H9 (cell line): ENCODE measurements at regions not wholly inside any gene's neighbourhood (a gene's known extent, or its start where the extent isn't known, plus 50 kb on each side); places are given as distances from the start of the nearest gene placed in this dataset.

Experiments used
- DNase-seq: peaks from one replicate; pipeline ENCODE4 v3.0.0-alpha.2; 2017
- H2AFZ ChIP-seq: one replicate; pipeline ENCODE4 v1.6.1; 2013; ENCODE audit warnings: mild to moderate bottlenecking, low read length, control low read depth, moderate library complexity
- H2AK5ac ChIP-seq: 2 replicates; pipeline ENCODE4 v1.6.1; 2013; ENCODE audit warnings: low read length, control low read depth, mixed read lengths; ENCODE audit not compliant: insufficient read length
- H2BK120ac ChIP-seq: one replicate; pipeline ENCODE4 v1.6.1; 2013; ENCODE audit warnings: low read depth, mild to moderate bottlenecking, low read length, control low read depth, inconsistent platforms; ENCODE audit not compliant: poor library complexity, severe bottlenecking
- H2BK12ac ChIP-seq: 2 replicates; pipeline ENCODE4 v1.6.1; 2013; ENCODE audit warnings: low read length, control low read depth, mixed read lengths, low read depth; ENCODE audit not compliant: insufficient read length
- H2BK15ac ChIP-seq: 2 replicates; pipeline ENCODE4 v1.6.1; 2013; ENCODE audit warnings: low read depth, low read length, control low read depth
- H2BK20ac ChIP-seq: one replicate; pipeline ENCODE4 v1.6.1; 2013; ENCODE audit warnings: low read depth, mild to moderate bottlenecking, low read length, control low read depth, inconsistent platforms; ENCODE audit not compliant: poor library complexity, severe bottlenecking
- H2BK5ac ChIP-seq: 2 replicates; pipeline ENCODE4 v1.6.1; 2013; ENCODE audit warnings: low read length, control low read depth, mixed read lengths; ENCODE audit not compliant: insufficient read length
- H3K14ac ChIP-seq: 2 replicates; pipeline ENCODE4 v1.6.1; 2013; ENCODE audit warnings: low read length, control low read depth; ENCODE audit not compliant: insufficient read depth
- H3K18ac ChIP-seq: 2 replicates; pipeline ENCODE4 v1.6.1; 2013; ENCODE audit warnings: low read depth, mild to moderate bottlenecking, mixed read lengths, low read length, control low read depth; ENCODE audit not compliant: insufficient read length
- H3K23ac ChIP-seq: 2 replicates; pipeline ENCODE4 v1.6.1; 2013; ENCODE audit warnings: low read length, control low read depth, mixed read lengths, low read depth; ENCODE audit not compliant: insufficient read length
- H3K23me2 ChIP-seq: 2 replicates; pipeline ENCODE4 v1.6.1; 2013; ENCODE audit warnings: low read depth, mild to moderate bottlenecking, mixed read lengths, low read length, control low read depth; ENCODE audit not compliant: insufficient read length, poor library complexity, severe bottlenecking
- H3K27ac ChIP-seq: 2 replicates; pipeline ENCODE4 v1.5.1; 2013; ENCODE audit warnings: low read length, control low read depth, mixed read lengths, low read depth; ENCODE audit not compliant: insufficient read length
- H3K27me3 ChIP-seq: 2 replicates; pipeline ENCODE4 v1.6.1; 2013; ENCODE audit warnings: low read length, control low read depth, inconsistent platforms; ENCODE audit not compliant: insufficient read depth
- H3K4ac ChIP-seq: 2 replicates; pipeline ENCODE4 v1.6.1; 2013; ENCODE audit warnings: low read depth, mild to moderate bottlenecking, control low read depth, inconsistent platforms, low read length, moderate library complexity
- H3K4me1 ChIP-seq: 2 replicates; pipeline ENCODE4 v1.6.1; 2013; ENCODE audit warnings: low read length, control low read depth, inconsistent platforms; ENCODE audit not compliant: insufficient read depth
- H3K4me2 ChIP-seq: 2 replicates; pipeline ENCODE4 v1.6.1; 2013; ENCODE audit warnings: low read length, control low read depth, mixed read lengths; ENCODE audit not compliant: insufficient read length, insufficient read depth
- H3K56ac ChIP-seq: 2 replicates; pipeline ENCODE4 v1.6.1; 2013; ENCODE audit warnings: low read depth, mild to moderate bottlenecking, mixed read lengths, low read length, control low read depth; ENCODE audit not compliant: insufficient read length
- H3K79me1 ChIP-seq: 2 replicates; pipeline ENCODE4 v1.6.1; 2013; ENCODE audit warnings: low read depth, mild to moderate bottlenecking, moderate library complexity, low read length, control low read depth, inconsistent platforms; ENCODE audit not compliant: insufficient read depth, poor library complexity, severe bottlenecking
- H3K79me2 ChIP-seq: 2 replicates; pipeline ENCODE4 v1.6.1; 2013; ENCODE audit warnings: low read length, control low read depth, inconsistent platforms; ENCODE audit not compliant: insufficient read depth
- H3K9ac ChIP-seq: 2 replicates; pipeline ENCODE4 v1.6.1; 2013; ENCODE audit warnings: low read length, control low read depth, mixed read lengths; ENCODE audit not compliant: insufficient read length; ENCODE audit errors: extremely low read depth
- H3K9me3 ChIP-seq: one replicate; pipeline ENCODE4 v1.6.1; 2013; ENCODE audit warnings: low read depth, low read length, inconsistent platforms; ENCODE audit not compliant: control insufficient read depth
- H3T11ph ChIP-seq: one replicate; pipeline ENCODE4 v1.6.1; 2013; ENCODE audit warnings: mild to moderate bottlenecking, low read length, control low read depth, inconsistent platforms
- H4K20me1 ChIP-seq: one replicate; pipeline ENCODE4 v1.6.1; 2013; ENCODE audit not compliant: control insufficient read depth, insufficient read length, insufficient read depth
- H4K5ac ChIP-seq: 2 replicates; pipeline ENCODE4 v1.6.1; 2013; ENCODE audit warnings: low read depth, mild to moderate bottlenecking, mixed read lengths, low read length, control low read depth; ENCODE audit not compliant: insufficient read length
- H4K8ac ChIP-seq: replicated peaks from 2 replicates; pipeline ENCODE4 v1.6.1; 2013; ENCODE audit warnings: low read length, control low read depth, mixed read lengths, low read depth; ENCODE audit not compliant: insufficient read length
- H4K91ac ChIP-seq: 2 replicates; pipeline ENCODE4 v1.6.1; 2013; ENCODE audit warnings: low read depth, mild to moderate bottlenecking, moderate library complexity, mixed read lengths, low read length, control low read depth; ENCODE audit not compliant: insufficient read length
- H3K27ac Mint-ChIP-seq, 3 experiments: 2 replicates in 2 of 3; 3 replicates in 1 of 3; pipeline ENCODE4 v1.8.0; 2020 to 2021; ENCODE audit warnings: mixed read lengths in 3 of 3, mild to moderate bottlenecking in 1 of 3, moderate library complexity in 1 of 3
- H3K27me3 Mint-ChIP-seq: 2 replicates; pipeline ENCODE4 v1.8.0; 2021; ENCODE audit warnings: low read depth, mild to moderate bottlenecking, moderate library complexity, mixed read lengths
- H3K36me3 Mint-ChIP-seq, 3 experiments: 2 replicates in 2 of 3; 3 replicates in 1 of 3; pipeline ENCODE4 v1.8.0; 2020 to 2021; ENCODE audit warnings: low read depth in 3 of 3, mixed read lengths in 3 of 3; ENCODE audit not compliant: insufficient read depth in 1 of 3
- H3K4me1 Mint-ChIP-seq, 2 experiments: 2 replicates each; pipeline ENCODE4 v1.8.0; 2020; ENCODE audit warnings: mixed read lengths in 2 of 2
- H3K4me3 Mint-ChIP-seq, 2 experiments: 2 replicates in 1 of 2; 3 replicates in 1 of 2; pipeline ENCODE4 v1.8.0; 2020 to 2021; ENCODE audit warnings: mild to moderate bottlenecking in 2 of 2, mixed read lengths in 2 of 2, moderate library complexity in 1 of 2
- H3K9me3 Mint-ChIP-seq, 2 experiments: 2 replicates in 1 of 2; 3 replicates in 1 of 2; pipeline ENCODE4 v1.8.0; 2020; ENCODE audit warnings: mild to moderate bottlenecking in 2 of 2, mixed read lengths in 2 of 2, moderate library complexity in 1 of 2
- WGBS: extraction: QIAGEN DNeasy Blood & Tissue Kit; methylation state at CpG from one replicate; pipeline ENCODE4 v1.1.7; 2013; ENCODE audit warnings: missing lambda C conversion rate, low lambda C conversion rate, mixed read lengths; ENCODE audit not compliant: insufficient read length; ENCODE audit errors: extremely low coverage; 5-methylcytosine and 5-hydroxymethylcytosine counted together
- TF ChIP-seq, protein P1 (sequence below): fragments of 200-600 bp; sonication (generic); conservative IDR thresholded peaks from 3 replicates; pipeline ENCODE4 v1.8.0; 2021; ENCODE audit warnings: antibody characterized with exemption, mild to moderate bottlenecking

DNA sequence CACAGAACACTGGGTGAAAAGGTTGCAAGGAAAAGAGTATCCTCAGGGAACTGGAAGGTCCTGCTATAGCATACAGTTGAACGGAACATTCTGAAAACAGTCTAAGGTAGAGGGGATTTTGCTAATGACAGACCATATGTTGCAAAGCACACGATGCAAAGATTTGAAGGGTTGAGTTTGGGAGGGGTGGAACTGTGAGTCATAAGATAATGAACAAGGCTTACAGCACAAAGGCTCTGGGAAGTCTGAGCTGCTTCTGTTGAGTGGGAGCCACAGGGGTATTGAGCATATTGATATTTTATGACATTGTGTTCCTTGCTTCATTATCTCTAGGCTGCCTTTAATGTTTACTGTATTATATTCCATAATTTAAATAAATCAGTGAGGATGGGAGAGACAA is 104.9 kb downstream of the PLPPR4 start:
- Histone ChIP-seq H2BK20ac (no peak overlapping the region), H3K4me2 (no peak overlapping the region), H3K23me2 (no peaks in the 10 kb centered on the region), H3K4me1 (no peaks in the 10 kb centered on the region), H2BK12ac (no peak overlapping the region), H2BK15ac (no peak overlapping the region), H3K14ac (no peak overlapping the region), H3K9ac (no peak overlapping the region), H3K27me3 (no peaks in the 10 kb centered on the region), H4K8ac (no peak overlapping the region), H3K9me3 (no peaks in the 10 kb centered on the region), H3K79me1 (no peaks in the 10 kb centered on the region), H2AFZ (no peak overlapping the region), H3T11ph (no peak overlapping the region), H3K4ac (no peak overlapping the region), H4K5ac (no peak overlapping the region), H4K20me1 (no peaks in the 10 kb centered on the region), H4K91ac (no peak overlapping the region), H3K27ac (no peak overlapping the region), H3K23ac (no peak overlapping the region), H2BK120ac (no peak overlapping the region), H3K56ac (no peak overlapping the region), H3K18ac (no peak overlapping the region), H2BK5ac (no peak overlapping the region), H3K79me2 (no peaks in the 10 kb centered on the region), H2AK5ac (no peak overlapping the region)
- DNase-seq: no peak
- Mint-ChIP-seq H3K4me3 (no peak overlapping the region), H3K36me3 (no peaks in the 10 kb centered on the region), H3K27me3 (no peaks in the 10 kb centered on the region; the same call in 1 of the 2 replicates), H3K27ac (no peak overlapping the region), H3K4me1 (no peaks in the 10 kb centered on the region), H3K9me3 (no peaks in the 10 kb centered on the region)
- TF ChIP-seq, protein P1, sequence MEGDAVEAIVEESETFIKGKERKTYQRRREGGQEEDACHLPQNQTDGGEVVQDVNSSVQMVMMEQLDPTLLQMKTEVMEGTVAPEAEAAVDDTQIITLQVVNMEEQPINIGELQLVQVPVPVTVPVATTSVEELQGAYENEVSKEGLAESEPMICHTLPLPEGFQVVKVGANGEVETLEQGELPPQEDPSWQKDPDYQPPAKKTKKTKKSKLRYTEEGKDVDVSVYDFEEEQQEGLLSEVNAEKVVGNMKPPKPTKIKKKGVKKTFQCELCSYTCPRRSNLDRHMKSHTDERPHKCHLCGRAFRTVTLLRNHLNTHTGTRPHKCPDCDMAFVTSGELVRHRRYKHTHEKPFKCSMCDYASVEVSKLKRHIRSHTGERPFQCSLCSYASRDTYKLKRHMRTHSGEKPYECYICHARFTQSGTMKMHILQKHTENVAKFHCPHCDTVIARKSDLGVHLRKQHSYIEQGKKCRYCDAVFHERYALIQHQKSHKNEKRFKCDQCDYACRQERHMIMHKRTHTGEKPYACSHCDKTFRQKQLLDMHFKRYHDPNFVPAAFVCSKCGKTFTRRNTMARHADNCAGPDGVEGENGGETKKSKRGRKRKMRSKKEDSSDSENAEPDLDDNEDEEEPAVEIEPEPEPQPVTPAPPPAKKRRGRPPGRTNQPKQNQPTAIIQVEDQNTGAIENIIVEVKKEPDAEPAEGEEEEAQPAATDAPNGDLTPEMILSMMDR: no peak
- no CpG with 5 or more reads among the region's 2 CpGs for WGBS
